DMS153 treated with DMSO at 0.1 percent for 48 hours (cell line): ENCODE measurements at regions not wholly inside any gene's neighbourhood (a gene's known extent, or its start where the extent isn't known, plus 50 kb on each side); places are given as distances from the start of the nearest gene placed in this dataset.

Experiments used
- DNase-seq: peaks from one replicate; lab custom pipeline; 2025; ENCODE audit not compliant: unreplicated experiment; lab: John Stamatoyannopoulos, UW

DNA sequence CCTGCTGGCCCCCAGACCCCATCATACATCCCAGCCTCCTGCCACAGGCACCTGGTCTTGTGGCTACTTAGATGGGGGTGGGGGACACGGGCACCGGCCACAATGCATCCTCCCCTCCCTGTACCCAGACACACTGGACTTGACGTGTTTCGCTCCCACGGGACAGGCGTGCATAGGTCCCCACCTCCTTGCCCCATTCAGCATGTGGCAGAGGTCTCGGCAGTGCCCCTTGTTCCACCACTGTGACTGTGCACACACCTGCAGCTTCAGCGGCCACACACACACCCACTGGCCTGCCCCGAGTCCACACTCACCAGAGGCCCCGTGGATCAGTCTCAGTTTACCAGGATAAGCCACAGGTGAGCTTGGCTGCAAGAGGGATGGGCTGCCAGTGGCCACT lies 109.6 kb downstream of the ENGASE start:
- no peak for DNase-seq

- no peak for DNase-seq
These were observed 108.9 kb downstream of the ENGASE start for GRCh38 chr17:79183293-79184158.

DNA sequence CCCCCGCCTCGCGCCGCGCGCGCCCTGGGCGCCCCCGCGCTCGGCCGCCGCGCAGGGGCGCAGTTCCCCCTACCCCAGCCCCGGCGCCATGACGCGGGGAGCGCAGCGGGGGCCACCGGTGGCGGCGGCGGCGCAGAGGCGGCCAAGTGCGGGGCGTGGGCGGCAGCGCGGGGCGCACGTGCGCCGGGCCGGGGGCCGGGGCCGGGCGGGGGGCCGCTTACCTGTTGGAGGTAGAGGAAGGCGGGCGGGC lies 108.3 kb downstream of the ENGASE start:
- DNase-seq: no peak

GRCh38 chr17:79182176-79183042 lies 107.8 kb downstream of the ENGASE start:
- no peak for DNase-seq

DNA sequence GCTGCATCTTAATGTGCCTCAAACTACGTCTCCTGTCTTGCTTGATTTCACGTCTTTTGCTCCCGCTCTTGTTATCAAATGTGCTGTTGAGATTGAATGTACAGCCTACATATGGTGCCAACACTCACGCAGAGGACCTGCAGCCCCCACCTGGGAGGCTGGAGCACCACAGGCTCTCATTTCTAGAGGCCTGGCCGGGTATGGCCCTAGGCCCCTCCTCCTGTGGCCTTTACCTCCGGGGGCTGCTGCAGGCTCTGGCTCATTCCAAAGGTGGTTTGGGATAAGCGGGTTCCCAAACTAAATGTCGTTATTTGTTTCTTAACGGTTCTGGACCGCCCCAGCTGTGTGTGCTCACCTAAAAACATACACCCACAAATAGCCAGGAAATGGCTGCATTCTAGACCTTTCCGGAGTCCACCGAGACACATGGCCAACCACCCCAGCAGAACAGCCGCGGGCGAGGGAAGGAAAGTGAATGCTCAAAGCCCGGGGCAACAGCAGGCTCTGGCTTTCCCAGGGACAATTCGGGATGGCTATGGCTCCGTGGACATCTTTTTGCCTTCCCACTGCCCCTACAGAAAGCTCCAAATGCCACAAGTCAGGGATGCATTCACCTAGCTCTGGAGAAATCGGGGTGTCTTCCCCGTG lies 105.9 kb downstream of the ENGASE start:
- no peak for DNase-seq

DNA sequence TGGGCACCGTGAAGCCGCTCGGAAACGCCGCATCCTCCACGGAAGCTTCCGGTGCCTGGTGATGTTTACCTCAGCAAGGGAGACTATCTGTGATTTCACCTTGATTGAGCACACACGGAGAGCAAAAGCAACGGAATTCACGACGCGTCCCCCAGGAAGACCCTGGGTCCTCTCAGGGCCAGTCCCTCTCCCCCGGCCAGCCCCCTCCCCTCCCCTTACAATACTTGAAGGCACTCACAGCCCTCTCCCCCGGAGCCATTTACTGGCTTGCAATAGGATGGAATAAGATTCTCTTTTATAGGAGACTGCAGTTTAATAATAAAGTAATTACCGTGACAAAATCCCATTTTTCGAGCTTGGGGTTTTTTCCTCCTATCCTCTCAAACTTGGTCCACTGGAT lies 104.7 kb downstream of the ENGASE start:
- no peak for DNase-seq

DNA sequence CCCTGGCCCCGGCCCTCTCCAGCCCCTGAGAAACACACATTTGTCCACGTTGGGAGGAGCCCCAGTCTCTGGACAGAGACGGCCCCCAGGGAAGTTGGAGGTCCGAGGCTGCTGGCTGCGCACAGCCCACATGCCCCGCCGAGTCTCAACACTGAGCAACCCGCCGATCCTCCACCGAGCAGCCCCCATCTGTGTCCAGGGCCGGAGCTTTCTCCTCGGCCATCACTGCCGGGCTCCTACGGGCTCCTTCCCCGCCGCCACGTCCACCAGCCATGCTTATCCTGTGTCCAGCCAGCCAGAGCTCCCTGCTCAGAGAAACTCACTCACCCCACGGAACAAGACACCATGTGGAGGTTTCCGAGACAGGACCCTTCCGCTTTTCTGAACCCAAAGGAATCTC lies 103.3 kb downstream of the ENGASE start:
- DNase-seq: no peak

- DNase-seq: no peak
These were observed 102.4 kb downstream of the ENGASE start for GRCh38 chr17:79176792-79177601.

DNA sequence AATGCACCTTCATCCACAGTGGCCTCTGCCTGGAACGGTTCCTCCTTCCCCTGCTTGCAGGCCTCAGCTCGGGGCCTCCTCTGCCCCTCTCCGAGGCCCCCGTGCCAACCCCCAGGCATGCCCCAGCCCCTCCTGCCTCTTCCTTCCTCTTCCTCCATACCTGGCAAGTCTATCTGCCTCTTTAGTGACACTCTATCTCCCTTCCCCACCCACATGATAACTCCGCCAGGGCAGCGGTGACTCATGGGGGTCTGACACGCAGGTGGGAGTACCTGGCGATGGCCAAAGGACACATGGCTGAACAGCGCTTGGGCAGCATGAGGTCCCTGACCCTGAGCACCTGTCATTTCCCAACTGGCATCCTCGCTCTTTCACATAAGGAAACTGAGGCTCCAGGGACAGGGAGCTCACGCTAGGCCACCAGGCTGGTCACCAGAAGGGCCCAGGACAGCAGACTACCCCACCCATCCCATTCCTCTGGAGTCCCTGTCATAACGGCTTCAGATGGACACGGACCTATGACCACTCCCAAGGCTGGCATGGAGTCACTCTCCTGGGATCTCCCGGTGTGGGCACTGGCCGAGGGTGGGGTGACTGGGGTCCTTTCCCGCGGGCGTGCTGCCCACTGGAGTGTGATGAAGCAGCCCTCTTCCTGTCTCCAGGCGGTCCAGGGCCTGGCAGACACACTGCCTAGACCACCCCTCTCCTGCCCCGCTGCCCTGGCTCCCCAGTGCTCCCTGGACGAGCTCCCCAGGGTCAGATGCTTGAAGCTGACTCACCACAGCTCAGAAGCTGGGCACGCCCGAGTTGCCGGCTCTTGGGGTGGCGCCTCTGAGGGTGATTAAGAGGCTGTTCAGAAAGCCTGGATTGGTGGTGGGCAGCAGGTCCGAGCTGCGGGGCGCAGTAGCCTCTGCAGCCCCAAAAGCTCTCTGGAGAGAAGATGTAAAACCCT lies 100.6 kb downstream of the ENGASE start:
- DNase-seq: no peak

DNA sequence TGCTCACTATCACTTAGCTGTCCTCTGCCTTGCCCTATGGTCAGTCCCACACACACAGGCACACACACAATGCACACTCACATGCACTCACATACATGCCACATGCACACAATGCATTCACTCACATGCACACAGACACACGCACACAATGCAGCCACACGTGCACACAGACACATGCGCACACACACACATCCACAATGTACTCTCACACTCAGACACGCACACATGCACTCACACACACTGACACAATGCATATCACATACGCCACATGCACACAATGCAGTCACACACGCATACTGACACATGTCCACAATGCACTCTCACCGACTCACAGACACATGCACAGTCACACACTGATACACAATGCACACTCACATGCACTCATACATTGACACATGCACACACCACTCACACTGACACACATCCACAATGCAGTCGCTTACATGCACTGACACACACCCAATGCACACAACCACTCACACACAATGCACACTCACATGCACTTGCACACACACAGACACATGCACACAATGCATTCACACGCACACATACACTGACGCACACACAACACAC lies 99.7 kb downstream of the ENGASE start:
- no peak for DNase-seq

GRCh38 chr17:79171188-79171587 lies 96.6 kb downstream of the ENGASE start:
- DNase-seq: no peak

DNA sequence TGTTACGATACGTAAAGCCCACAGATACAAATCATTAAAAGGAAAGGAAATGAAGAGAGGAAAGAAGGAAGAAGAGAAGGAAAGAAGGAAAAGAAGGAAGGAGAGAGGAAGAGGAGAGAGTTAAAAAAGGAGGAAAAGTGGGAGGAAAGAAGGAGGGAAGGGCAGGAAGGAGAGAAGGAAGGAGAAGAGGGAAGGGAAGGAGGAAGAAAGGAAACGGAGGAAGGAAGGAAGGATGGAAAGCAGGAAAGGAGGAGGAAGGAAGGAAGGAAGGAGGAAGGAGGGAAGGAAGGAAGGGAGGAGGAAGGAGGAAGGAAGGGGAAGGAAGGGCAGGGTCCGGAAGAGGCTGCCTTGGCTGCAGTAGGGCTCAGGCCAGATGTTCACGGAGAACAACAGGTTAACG lies 95.2 kb downstream of the ENGASE start:
- no peak for DNase-seq

- DNase-seq: no peak
These were observed 94.7 kb downstream of the ENGASE start for GRCh38 chr17:79169366-79169765.

- no peak for DNase-seq
These were observed 93.9 kb downstream of the ENGASE start for GRCh38 chr17:79168486-79169055.

GRCh38 chr17:79167486-79167885 lies 92.9 kb downstream of the ENGASE start:
- no peak for DNase-seq

GRCh38 chr17:79165756-79166473 lies 91.3 kb downstream of the ENGASE start:
- no peak for DNase-seq

DNA sequence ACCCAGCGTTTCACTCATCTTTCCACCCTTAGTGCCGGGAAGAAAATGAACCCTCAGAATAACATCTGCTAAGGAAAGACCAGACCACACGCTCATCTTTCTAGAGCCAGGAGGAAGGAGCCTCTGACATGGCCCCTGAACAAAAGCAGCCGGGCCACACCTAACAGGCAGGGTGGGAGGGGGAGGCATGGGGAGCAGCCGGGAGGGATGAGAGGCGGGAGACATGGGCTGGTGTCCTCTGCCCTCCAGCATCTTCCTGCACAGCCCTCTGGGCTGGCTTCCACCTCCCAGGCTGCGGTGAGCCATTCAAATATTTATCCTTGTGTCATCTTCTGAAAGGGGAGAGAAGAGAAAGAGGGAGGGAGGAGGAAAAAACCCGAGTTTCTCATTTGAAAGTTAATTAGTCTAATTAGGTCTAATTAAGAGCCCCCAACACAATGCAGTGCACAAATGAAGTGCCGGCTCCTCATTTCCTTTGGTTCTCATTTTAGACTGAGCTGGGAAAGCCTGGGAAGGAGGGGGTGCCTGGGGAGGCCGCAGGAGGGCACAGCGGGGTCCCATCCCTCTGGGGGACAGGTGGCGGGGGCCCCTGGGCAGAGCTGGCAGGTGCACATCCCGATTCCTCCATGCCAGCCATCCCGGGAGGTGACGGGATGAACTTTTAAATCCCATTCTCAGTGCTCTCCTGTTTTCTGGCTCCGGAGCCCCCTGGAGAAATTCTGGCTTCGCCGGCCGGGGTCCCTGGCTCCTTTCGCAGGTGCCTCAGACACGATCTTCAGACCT lies 90.5 kb downstream of the ENGASE start:
- DNase-seq: no peak

- no peak for DNase-seq
These were observed 89.8 kb downstream of the ENGASE start for GRCh38 chr17:79164408-79164807.
